Hepatocyte (in vitro differentiated cells): ENCODE measurements at regions not wholly inside any gene's neighbourhood (a gene's known extent, or its start where the extent isn't known, plus 50 kb on each side); places are given as distances from the start of the nearest gene placed in this dataset.

Source experiments
- CTCF ChIP-seq: fragments of 200-600 bp; sonication (generic); IDR thresholded peaks from 2 replicates; pipeline ENCODE4 v1.5.1; 2016; ENCODE audit warnings: antibody characterized with exemption, mild to moderate bottlenecking; ENCODE audit not compliant: poor library complexity
- EZH2phosphoT487 ChIP-seq: fragments of 200-600 bp; sonication (generic); IDR thresholded peaks from one replicate; pipeline ENCODE4 v1.6.1; 2018; ENCODE audit warnings: antibody characterized with exemption, mild to moderate bottlenecking, low read depth, moderate library complexity; ENCODE audit not compliant: unreplicated experiment, severe bottlenecking

- TF ChIP-seq CTCF (no peak), EZH2phosphoT487 (no peak)
Measured at GRCh38 chr11:44507491-44507890, 58.0 kb upstream of the CD82 start.
